ENCODE measurements at regions not wholly inside any gene's neighbourhood (a gene's known extent, or its start where the extent isn't known, plus 50 kb on each side); places are given as distances from the start of the nearest gene placed in this dataset.
"Not testable (repeated sequence)": the region's sequence is repeated elsewhere in the genome, so short reads cannot be mapped to it uniquely, and the experiment has no call there.

GRCh38 chr7:49434846-49435245 lies 338.6 kb upstream of the VWC2 start:
- FAIRE-seq (no peak), DNase-seq (ENCODE audit: insufficient read length, low spot score) (no peak)

GRCh38 chr7:49438281-49438680 lies 335.2 kb upstream of the VWC2 start:
- DNase-seq (ENCODE audit: insufficient read length, low spot score) (no peak), FAIRE-seq (no peak)

GRCh38 chr7:49443515-49443914 lies 329.9 kb upstream of the VWC2 start:
- FAIRE-seq (no peak), DNase-seq (ENCODE audit: insufficient read length, low spot score) (no peak)

- FAIRE-seq (no peak), DNase-seq (ENCODE audit: insufficient read length, low spot score) (no peak)
These were observed 320.0 kb upstream of the VWC2 start for GRCh38 chr7:49453486-49453885.

- FAIRE-seq, result no peak
These were observed 294.0 kb upstream of the VWC2 start for GRCh38 chr7:49479441-49479840.

GRCh38 chr7:49479936-49480544 lies 293.4 kb upstream of the VWC2 start:
- DNase-seq (ENCODE audit: insufficient read length, low spot score) (no peak), FAIRE-seq (no peak)

More at GRCh38 chr7:49479441-49479840, 294.0 kb upstream of the VWC2 start:
- DNase-seq (ENCODE audit: insufficient read length, low spot score), result no peak

- no peak for FAIRE-seq
- DNase-seq (ENCODE audit: insufficient read length, low spot score), result no peak
These were observed 292.4 kb upstream of the VWC2 start for GRCh38 chr7:49481075-49481474.

- no peak for FAIRE-seq
- no peak for DNase-seq (ENCODE audit: insufficient read length, low spot score)
These were observed 290.3 kb upstream of the VWC2 start for GRCh38 chr7:49483142-49483541.

GRCh38 chr7:49486974-49487829 lies 286.2 kb upstream of the VWC2 start:
- FAIRE-seq (no peak), DNase-seq (ENCODE audit: insufficient read length, low spot score) (no peak)

- FAIRE-seq (no peak), DNase-seq (ENCODE audit: insufficient read length, low spot score) (no peak)
These were observed 285.7 kb upstream of the VWC2 start for GRCh38 chr7:49487830-49488140.

- no peak for FAIRE-seq
- DNase-seq (ENCODE audit: insufficient read length, low spot score), result no peak
These were observed 284.9 kb upstream of the VWC2 start for GRCh38 chr7:49488573-49488972.

- DNase-seq (ENCODE audit: insufficient read length, low spot score) (no peak), FAIRE-seq (no peak)
These were observed 276.0 kb upstream of the VWC2 start for GRCh38 chr7:49497471-49497870.

- DNase-seq (ENCODE audit: insufficient read length, low spot score) (no peak), FAIRE-seq (no peak)
These were observed 272.7 kb upstream of the VWC2 start for GRCh38 chr7:49500741-49501140.

- not testable (repeated sequence) for DNase-seq (ENCODE audit: insufficient read length, low spot score); FAIRE-seq
These were observed 266.2 kb upstream of the VWC2 start for GRCh38 chr7:49507206-49507605.

GRCh38 chr7:49513911-49514310 lies 259.5 kb upstream of the VWC2 start:
- FAIRE-seq (no peak), DNase-seq (ENCODE audit: insufficient read length, low spot score) (no peak)

GRCh38 chr7:49520951-49521350 lies 252.5 kb upstream of the VWC2 start:
- FAIRE-seq (no peak), DNase-seq (ENCODE audit: insufficient read length, low spot score) (no peak)

GRCh38 chr7:49522111-49522510 lies 251.3 kb upstream of the VWC2 start:
- DNase-seq (ENCODE audit: insufficient read length, low spot score), result no peak
- FAIRE-seq, result no peak

GRCh38 chr7:49523870-49524269 lies 249.6 kb upstream of the VWC2 start:
- DNase-seq (ENCODE audit: insufficient read length, low spot score) (no peak), FAIRE-seq (no peak)

- no peak for FAIRE-seq
- DNase-seq (ENCODE audit: insufficient read length, low spot score), result no peak
These were observed 246.3 kb upstream of the VWC2 start for GRCh38 chr7:49527182-49527581.

GRCh38 chr7:49530481-49530880 lies 243.0 kb upstream of the VWC2 start:
- FAIRE-seq (no peak), DNase-seq (ENCODE audit: insufficient read length, low spot score) (no peak)

GRCh38 chr7:49563693-49564378 lies 209.6 kb upstream of the VWC2 start:
- FAIRE-seq (no peak), DNase-seq (ENCODE audit: insufficient read length, low spot score) (no peak)

GRCh38 chr7:49564379-49564714 lies 209.1 kb upstream of the VWC2 start:
- FAIRE-seq, result no peak
- DNase-seq (ENCODE audit: insufficient read length, low spot score), result no peak

Data from GM19239 (cell line).